HCT116 (cell line): ENCODE measurements at regions not wholly inside any gene's neighbourhood (a gene's known extent, or its start where the extent isn't known, plus 50 kb on each side); places are given as distances from the start of the nearest gene placed in this dataset.

Experiments used
- EGR1 ChIP-seq: IDR thresholded peaks from 2 replicates; pipeline ENCODE4 v1.6.1; 2012; ENCODE audit warnings: low read depth
- EZH2 ChIP-seq: fragments of 200-600 bp; sonication (generic); IDR thresholded peaks from 2 replicates; pipeline ENCODE4 v1.6.1; 2017; ENCODE audit warnings: antibody characterized with exemption, mixed run types
- EZH2phosphoT487 ChIP-seq: fragments of 200-600 bp; IDR thresholded peaks from 2 replicates; pipeline ENCODE4 v1.6.1; 2018; ENCODE audit warnings: antibody characterized with exemption, borderline replicate concordance
- POLR2A ChIP-seq: IDR thresholded peaks from 2 replicates; pipeline ENCODE4 v1.7.0; 2011; ENCODE audit warnings: borderline replicate concordance; ENCODE audit not compliant: insufficient read depth, insufficient read length; ENCODE audit errors: extremely low read depth
- POLR2AphosphoS5 ChIP-seq: IDR thresholded peaks from 2 replicates; pipeline ENCODE4 v1.6.1; 2011; ENCODE audit warnings: mild to moderate bottlenecking, low read depth, low read length, moderate library complexity
- RAD21 ChIP-seq: IDR thresholded peaks from 2 replicates; pipeline ENCODE4 v1.6.1; 2012; ENCODE audit warnings: low read depth, mild to moderate bottlenecking
- SIN3A ChIP-seq: IDR thresholded peaks from 2 replicates; pipeline ENCODE4 v1.6.1; 2012; ENCODE audit warnings: low read depth
- SP1 ChIP-seq: IDR thresholded peaks from 2 replicates; pipeline ENCODE4 v1.6.1; 2012; ENCODE audit warnings: low read depth
- YY1 ChIP-seq: IDR thresholded peaks from 2 replicates; pipeline ENCODE4 v1.6.1; 2011; ENCODE audit warnings: low read length, low read depth, moderate library complexity, mild to moderate bottlenecking; ENCODE audit not compliant: insufficient replicate concordance; ENCODE audit errors: extremely low read depth
- ZNF274 ChIP-seq: fragments of 200-500 bp; sonication (Bioruptor generic); IDR thresholded peaks from 2 replicates; pipeline ENCODE4 v1.6.1; 2014; ENCODE audit warnings: mild to moderate bottlenecking, low read depth, low read length, inconsistent platforms
- TF ChIP-seq, protein P1 (sequence below), 3 experiments: fragments of 200-600 bp in 1 of 3; sonication (generic) in 1 of 3; IDR thresholded peaks in 2 of 3; conservative IDR thresholded peaks in 1 of 3; 2 replicates each; pipeline ENCODE4 v1.5.1; 2012 to 2017; ENCODE audit warnings: low read depth in 2 of 3, low read length in 2 of 3, antibody characterized with exemption in 1 of 3, borderline replicate concordance in 1 of 3, control low read depth in 1 of 3, mild to moderate bottlenecking in 1 of 3, mixed read lengths in 1 of 3, mixed run types in 1 of 3, moderate library complexity in 1 of 3; ENCODE audit not compliant: insufficient read depth in 1 of 3
- TF ChIP-seq, protein P2 (sequence below): IDR thresholded peaks from 2 replicates; pipeline ENCODE4 v1.6.1; 2012
- TF ChIP-seq, protein P3 (sequence below): IDR thresholded peaks from 2 replicates; pipeline ENCODE4 v1.6.1; 2011; ENCODE audit warnings: mild to moderate bottlenecking, low read length, moderate library complexity; ENCODE audit not compliant: insufficient replicate concordance; ENCODE audit errors: extremely low read depth
- TF ChIP-seq, protein P4 (sequence below): IDR thresholded peaks from 2 replicates; pipeline ENCODE4 v1.6.1; 2012; ENCODE audit warnings: low read depth

DNA sequence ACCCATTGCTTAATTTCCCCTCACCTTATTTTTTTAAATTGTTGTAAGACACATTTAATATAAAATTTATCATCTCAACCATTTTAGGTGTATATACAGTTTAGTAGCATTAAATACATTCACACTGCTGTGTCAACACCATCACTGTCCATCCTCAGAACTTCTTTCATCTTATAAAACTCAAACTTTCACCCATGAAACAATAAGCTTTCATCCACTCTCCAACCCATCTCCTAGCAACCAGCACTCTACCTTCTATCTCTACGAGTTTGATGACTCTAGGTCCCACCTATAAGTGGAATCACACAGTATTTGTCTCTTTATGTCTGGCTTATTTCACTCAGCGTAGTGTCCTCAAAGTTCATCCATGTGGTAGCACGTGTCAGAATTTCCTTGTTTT lies 75.5 kb downstream of the TBX3 start:
- TF ChIP-seq EZH2phosphoT487, result no peak
- TF ChIP-seq, protein P1, sequence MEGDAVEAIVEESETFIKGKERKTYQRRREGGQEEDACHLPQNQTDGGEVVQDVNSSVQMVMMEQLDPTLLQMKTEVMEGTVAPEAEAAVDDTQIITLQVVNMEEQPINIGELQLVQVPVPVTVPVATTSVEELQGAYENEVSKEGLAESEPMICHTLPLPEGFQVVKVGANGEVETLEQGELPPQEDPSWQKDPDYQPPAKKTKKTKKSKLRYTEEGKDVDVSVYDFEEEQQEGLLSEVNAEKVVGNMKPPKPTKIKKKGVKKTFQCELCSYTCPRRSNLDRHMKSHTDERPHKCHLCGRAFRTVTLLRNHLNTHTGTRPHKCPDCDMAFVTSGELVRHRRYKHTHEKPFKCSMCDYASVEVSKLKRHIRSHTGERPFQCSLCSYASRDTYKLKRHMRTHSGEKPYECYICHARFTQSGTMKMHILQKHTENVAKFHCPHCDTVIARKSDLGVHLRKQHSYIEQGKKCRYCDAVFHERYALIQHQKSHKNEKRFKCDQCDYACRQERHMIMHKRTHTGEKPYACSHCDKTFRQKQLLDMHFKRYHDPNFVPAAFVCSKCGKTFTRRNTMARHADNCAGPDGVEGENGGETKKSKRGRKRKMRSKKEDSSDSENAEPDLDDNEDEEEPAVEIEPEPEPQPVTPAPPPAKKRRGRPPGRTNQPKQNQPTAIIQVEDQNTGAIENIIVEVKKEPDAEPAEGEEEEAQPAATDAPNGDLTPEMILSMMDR (IDR thresholded peaks at IDR 0.05 in 2 of 3, conservative IDR thresholded peaks at IDR 0.05 in 1 of 3; ENCODE audit: borderline replicate concordance in 1 of 3, insufficient read depth in 1 of 3, low read depth in 2 of 3, low read length in 2 of 3), result no peak
- TF ChIP-seq SIN3A, result no peak
- no peak for TF ChIP-seq YY1
- TF ChIP-seq POLR2AphosphoS5, result no peak
- TF ChIP-seq, protein P2, sequence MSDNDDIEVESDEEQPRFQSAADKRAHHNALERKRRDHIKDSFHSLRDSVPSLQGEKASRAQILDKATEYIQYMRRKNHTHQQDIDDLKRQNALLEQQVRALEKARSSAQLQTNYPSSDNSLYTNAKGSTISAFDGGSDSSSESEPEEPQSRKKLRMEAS, result no peak
- TF ChIP-seq EZH2, result no peak
- TF ChIP-seq, protein P3, sequence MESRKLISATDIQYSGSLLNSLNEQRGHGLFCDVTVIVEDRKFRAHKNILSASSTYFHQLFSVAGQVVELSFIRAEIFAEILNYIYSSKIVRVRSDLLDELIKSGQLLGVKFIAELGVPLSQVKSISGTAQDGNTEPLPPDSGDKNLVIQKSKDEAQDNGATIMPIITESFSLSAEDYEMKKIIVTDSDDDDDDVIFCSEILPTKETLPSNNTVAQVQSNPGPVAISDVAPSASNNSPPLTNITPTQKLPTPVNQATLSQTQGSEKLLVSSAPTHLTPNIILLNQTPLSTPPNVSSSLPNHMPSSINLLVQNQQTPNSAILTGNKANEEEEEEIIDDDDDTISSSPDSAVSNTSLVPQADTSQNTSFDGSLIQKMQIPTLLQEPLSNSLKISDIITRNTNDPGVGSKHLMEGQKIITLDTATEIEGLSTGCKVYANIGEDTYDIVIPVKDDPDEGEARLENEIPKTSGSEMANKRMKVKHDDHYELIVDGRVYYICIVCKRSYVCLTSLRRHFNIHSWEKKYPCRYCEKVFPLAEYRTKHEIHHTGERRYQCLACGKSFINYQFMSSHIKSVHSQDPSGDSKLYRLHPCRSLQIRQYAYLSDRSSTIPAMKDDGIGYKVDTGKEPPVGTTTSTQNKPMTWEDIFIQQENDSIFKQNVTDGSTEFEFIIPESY, result no peak
- TF ChIP-seq, protein P4, sequence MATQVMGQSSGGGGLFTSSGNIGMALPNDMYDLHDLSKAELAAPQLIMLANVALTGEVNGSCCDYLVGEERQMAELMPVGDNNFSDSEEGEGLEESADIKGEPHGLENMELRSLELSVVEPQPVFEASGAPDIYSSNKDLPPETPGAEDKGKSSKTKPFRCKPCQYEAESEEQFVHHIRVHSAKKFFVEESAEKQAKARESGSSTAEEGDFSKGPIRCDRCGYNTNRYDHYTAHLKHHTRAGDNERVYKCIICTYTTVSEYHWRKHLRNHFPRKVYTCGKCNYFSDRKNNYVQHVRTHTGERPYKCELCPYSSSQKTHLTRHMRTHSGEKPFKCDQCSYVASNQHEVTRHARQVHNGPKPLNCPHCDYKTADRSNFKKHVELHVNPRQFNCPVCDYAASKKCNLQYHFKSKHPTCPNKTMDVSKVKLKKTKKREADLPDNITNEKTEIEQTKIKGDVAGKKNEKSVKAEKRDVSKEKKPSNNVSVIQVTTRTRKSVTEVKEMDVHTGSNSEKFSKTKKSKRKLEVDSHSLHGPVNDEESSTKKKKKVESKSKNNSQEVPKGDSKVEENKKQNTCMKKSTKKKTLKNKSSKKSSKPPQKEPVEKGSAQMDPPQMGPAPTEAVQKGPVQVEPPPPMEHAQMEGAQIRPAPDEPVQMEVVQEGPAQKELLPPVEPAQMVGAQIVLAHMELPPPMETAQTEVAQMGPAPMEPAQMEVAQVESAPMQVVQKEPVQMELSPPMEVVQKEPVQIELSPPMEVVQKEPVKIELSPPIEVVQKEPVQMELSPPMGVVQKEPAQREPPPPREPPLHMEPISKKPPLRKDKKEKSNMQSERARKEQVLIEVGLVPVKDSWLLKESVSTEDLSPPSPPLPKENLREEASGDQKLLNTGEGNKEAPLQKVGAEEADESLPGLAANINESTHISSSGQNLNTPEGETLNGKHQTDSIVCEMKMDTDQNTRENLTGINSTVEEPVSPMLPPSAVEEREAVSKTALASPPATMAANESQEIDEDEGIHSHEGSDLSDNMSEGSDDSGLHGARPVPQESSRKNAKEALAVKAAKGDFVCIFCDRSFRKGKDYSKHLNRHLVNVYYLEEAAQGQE, result no peak
- TF ChIP-seq ZNF274, result no peak
- TF ChIP-seq RAD21, result no peak
- TF ChIP-seq EGR1, result no peak
- TF ChIP-seq SP1, result no peak
- no peak for TF ChIP-seq POLR2A
